Fibroblast of pulmonary artery (primary cell): ENCODE measurements at regions not wholly inside any gene's neighbourhood (a gene's known extent, or its start where the extent isn't known, plus 50 kb on each side); places are given as distances from the start of the nearest gene placed in this dataset.

ENCODE experiments used
- DNase-seq: peaks from one replicate; pipeline ENCODE4 v3.0.0-alpha.2; 2010; ENCODE audit warnings: low read depth
- H3K4me3 ChIP-seq: replicated peaks from 2 replicates; pipeline ENCODE4 v1.5.1; 2011; ENCODE audit warnings: low read depth, mild to moderate bottlenecking, control low read depth, low read length, moderate library complexity
- CTCF ChIP-seq: IDR thresholded peaks from 2 replicates; pipeline ENCODE4 v1.5.1; 2011; ENCODE audit warnings: mild to moderate bottlenecking, control low read depth, low read length, inconsistent platforms; ENCODE audit errors: missing control alignments

- no peak for TF ChIP-seq CTCF
- DNase-seq: no peak
- H3K4me3 ChIP-seq: no peak overlapping the region
Measured at GRCh38 chr2:172153156-172153555, 50.5 kb upstream of the DLX2 start.

DNA sequence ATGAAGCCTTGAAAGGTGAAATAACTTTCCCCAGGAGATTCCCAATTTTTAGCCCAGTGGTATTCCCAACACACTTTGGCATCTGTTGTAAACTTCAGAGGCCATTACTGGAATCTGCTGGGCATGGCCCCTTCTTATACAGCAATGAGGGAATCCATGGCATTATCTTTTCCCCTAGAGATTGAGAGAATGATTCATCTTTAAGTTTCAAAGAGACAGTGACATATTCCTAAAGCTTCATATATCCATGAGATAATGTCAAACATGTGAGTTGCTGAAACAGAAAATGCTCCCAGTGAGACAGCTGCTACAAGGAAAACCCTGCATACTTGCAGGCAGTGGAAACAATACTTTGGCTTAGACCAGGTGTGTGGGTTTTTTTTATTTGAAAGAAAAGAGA, 51.1 kb upstream of the DLX2 start:
- H3K4me3 ChIP-seq: no peak overlapping the region
- no peak for TF ChIP-seq CTCF
- DNase-seq: no peak

- TF ChIP-seq CTCF: no peak
- DNase-seq: no peak
- no peak overlapping the region for H3K4me3 ChIP-seq
Measured at GRCh38 chr2:172155752-172156151, 53.1 kb upstream of the DLX2 start.

- TF ChIP-seq CTCF: no peak
- no peak for DNase-seq
- H3K4me3 ChIP-seq: no peak overlapping the region
Measured at GRCh38 chr2:172160839-172161238, 58.1 kb upstream of the DLX2 start.

GRCh38 chr2:172162225-172162733, 59.6 kb upstream of the DLX2 start:
- TF ChIP-seq CTCF: no peak
- no peak overlapping the region for H3K4me3 ChIP-seq
- DNase-seq: no peak

- H3K4me3 ChIP-seq: no peak overlapping the region
- no peak for DNase-seq
- no peak for TF ChIP-seq CTCF
Measured at GRCh38 chr2:172162739-172163336, 60.1 kb upstream of the DLX2 start.

- TF ChIP-seq CTCF: no peak
- peak; percentile 68 for DNase-seq
- H3K4me3 ChIP-seq: no peak overlapping the region
Measured at GRCh38 chr2:172168917-172169346, 66.2 kb upstream of the DLX2 start.
